NCI-H82 (cell line): ENCODE measurements at regions not wholly inside any gene's neighbourhood (a gene's known extent, or its start where the extent isn't known, plus 50 kb on each side); places are given as distances from the start of the nearest gene placed in this dataset.

Experiments
- DNase-seq: peaks from one replicate; lab custom pipeline; 2025; lab: John Stamatoyannopoulos, UW

DNA sequence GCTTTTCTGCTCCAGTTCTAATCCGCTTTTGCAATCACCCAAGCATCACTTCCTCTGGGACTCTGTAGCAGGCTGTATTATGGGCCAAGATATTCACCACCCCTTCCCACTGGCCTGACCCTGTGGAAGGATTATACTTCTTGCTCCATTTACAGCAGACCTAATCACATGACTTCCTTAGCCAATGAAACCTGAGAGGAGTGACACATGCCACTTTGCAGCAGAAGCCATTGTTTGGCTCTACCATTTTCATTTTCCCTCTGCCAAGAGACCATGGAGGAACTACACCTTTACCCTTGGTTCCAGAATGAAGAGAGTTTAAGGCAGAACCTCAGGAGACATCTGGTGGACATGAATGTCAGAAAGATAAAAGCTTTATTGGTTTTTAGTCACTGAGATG is 134.9 kb upstream of the HSD17B12 start:
- peak; percentile 5 for DNase-seq

DNA sequence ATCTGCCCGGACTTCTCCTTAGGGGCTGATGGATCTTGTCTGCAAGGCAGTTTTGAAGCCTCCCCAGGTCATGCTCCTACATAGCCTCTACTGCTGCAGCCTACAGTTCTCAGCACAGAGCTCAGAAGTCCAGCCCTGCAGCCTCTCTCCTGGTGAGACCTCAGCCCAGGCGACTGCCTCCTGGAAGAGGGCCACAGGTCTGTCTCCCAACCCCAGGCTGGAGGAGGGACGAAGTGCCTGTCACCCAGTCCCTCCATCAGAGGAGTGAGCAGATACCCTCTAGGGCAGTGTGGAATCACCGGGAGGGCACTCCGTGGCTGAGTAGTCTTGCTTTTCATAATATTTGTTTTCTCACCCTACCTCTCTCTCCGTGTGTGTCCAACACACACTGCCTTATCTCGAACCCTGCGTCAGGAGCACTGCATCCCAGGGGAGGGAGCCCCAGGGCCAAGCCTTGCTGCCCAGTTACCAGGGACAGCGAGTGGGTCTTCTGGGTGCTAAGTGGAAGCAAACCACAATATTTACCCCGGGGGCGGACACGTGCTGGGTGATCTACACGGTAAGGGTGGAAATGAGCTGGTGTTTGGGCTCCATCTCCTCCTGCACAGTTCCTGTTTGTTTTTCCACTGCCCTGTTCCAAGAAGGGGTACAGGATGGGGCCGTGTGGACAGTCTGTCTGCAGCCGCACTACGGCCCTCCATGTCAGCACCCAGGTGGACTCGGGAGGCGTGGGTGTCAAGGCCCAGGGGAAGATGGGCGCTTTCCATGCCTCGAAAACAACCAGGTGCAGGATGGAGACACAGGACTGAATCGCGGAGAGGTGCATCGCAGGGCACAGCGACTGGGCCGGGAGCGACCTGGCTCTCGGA is 133.7 kb upstream of the HSD17B12 start:
- DNase-seq, result no peak

DNA sequence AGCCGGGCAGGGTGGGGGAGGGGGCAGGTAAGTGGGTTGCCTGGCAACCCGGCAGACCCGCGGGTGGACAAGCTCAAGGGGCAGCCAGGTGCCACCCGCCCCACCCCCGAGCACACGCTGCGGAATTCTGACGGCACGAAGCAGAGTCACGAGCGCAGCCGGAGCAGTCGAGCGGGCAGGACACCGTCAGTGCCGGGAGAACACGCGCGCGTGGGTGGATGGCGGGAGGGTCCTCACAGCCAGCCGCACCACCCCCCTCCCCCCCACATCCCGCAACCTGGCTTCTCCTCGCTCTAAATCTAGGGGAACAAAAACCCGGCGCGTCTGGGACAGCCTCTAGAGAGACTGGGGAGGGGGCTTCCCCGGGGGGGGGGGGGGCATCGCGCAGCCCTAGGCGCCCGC is 133.1 kb upstream of the HSD17B12 start:
- no peak for DNase-seq

DNA sequence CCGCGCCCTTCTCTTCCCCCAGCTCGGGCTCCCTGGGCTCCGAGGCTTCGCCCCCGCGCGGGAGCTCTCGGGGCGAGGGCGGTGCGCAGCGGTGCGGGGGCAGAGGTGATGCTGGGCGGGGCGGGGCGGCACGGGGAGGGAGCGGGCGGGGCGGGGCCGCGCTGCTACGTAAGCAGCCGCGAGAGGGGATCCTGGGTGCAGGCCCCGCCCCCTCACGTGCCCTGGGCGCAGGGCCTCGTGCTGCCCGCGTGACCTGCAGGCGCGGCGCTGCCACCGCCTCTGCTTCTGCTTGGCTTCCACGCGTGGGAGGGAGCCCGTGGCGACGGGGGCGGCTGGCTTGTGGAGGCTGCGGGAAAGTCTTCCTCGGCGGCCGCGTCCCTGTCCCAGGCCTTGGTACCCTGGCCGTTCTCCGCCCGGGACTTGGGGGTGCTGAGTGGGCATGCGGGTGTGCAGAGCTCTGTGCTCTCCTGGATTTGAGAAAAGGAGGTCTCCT is 132.6 kb upstream of the HSD17B12 start:
- DNase-seq, result no peak

DNA sequence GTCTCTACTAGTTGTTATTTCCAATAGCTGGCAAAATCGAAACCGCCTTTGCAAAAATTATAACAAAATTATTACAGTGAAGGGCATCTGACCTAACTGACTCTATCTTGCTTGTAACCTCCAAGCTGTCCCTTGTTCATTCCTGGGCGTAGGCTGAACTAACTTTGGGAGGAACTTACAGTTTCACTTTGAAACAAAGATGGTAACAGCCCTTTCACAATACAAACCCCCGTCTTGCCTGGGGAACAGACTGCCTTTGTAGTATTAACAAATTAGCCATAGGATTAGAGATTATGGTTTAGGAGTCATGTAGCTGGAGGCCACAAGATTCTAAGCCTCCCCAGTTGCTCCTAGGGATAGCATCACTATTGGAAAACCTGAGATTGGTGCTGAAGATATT is 131.6 kb upstream of the HSD17B12 start:
- DNase-seq, result peak; percentile 80

DNA sequence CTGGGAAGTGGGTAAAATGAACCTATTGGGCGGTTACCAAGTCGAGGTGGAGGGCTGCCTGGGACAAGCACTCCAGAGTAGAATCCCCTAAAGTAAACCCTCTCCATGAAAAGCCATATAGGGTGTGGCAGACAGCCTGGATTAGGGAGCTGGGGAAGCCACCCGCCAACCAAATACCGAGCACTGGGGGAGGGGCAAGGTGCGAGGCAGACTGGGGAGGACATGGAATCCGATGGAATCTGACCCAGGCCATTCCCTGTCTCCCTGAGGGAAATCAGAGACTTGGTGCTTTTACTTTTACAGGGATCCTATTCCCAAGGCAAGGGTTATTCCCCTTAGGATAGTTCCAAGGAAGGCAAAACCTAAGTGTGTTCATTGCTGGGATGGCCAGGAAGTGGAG is 130.9 kb upstream of the HSD17B12 start:
- no peak for DNase-seq

DNA sequence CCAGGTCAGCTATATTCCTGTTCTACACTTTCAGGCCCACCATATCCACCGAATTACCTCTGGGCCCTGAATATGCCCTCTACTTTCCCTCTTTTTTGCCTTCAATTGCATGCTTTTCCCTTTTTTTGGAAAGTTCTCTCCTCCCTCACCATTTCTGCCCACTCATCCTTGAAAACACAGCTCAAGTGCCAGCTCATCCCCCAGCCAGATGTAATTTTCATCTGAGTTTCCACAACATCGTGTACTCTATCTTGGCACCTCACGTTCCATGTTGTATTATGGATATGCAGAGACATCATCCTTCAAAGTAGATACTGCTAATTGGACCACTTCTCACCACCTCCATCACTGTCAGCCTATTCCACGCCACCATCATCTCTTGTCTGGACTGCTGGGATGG is 129.8 kb upstream of the HSD17B12 start:
- no peak for DNase-seq

DNA sequence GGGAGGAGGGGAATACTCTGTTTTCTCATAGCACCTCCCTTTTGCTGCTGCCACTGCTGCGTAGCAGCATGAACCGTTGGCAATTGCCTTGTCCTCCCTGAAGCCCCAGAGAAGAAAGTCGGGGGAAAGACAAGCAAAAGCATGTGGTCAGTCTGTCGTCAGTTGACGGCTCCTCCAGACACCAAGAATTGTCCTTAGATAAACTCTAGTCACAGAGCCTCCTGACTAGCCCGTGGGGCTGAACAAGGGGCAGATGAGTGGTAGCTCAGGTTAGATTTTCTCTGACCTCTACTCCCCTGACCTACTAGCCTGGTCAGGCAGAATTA is 126.4 kb upstream of the HSD17B12 start:
- DNase-seq, result no peak

DNA sequence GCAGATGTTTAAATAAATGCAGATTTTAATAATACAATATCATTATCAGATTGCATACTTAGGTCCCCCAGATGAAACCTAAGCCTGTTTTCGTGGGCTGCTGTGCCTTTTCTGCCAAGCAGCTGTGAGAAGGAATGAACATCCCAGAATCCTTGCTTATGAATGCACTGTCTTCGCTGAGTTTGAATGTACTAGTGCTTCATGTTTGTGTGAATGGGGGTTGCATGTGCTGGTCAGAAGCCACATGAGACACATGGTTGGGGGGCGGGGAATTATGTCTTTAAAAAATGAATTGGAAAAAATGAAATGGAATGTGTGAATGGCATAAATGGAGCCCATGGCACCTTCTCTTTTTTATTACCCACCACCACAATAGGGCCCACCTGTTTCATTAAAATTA is 125.4 kb upstream of the HSD17B12 start:
- DNase-seq, result no peak

DNA sequence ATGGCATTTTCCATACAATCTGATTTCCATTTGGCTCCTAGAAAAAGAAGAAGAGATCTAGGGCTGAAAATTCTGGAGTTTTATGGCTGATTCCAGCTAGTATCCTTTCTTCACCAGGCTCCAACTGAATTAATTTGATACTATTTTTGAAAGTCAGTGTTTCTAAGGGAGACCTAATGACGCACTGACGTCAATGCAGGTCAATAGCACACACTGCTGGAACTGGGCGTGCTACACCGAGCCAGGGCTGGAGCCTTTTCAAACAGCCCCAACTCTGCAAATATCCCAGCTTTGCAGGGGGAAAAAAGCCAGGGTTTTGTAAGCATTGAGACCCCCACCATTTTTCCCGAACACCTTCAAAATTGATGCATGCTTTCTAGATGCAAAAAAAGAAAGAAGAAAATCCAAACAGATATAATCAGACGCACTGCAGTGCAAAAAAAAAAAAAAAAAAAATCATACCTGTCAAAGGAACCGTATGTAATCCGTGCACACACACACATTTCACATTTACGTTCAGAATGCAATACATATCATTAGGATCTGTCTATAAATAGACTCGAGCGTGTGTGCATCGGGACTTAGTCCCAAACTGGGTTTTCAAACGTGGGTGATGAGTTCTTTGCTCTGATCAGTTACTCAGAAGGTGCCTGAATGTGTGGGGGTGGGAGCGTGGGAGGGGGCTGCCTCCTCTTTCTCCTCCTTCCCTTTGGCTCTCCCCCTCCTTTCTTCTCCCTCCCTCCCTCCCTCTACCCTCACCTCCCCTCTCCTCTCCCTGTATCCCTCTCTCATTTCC is 124.5 kb upstream of the HSD17B12 start:
- DNase-seq, result no peak

DNA sequence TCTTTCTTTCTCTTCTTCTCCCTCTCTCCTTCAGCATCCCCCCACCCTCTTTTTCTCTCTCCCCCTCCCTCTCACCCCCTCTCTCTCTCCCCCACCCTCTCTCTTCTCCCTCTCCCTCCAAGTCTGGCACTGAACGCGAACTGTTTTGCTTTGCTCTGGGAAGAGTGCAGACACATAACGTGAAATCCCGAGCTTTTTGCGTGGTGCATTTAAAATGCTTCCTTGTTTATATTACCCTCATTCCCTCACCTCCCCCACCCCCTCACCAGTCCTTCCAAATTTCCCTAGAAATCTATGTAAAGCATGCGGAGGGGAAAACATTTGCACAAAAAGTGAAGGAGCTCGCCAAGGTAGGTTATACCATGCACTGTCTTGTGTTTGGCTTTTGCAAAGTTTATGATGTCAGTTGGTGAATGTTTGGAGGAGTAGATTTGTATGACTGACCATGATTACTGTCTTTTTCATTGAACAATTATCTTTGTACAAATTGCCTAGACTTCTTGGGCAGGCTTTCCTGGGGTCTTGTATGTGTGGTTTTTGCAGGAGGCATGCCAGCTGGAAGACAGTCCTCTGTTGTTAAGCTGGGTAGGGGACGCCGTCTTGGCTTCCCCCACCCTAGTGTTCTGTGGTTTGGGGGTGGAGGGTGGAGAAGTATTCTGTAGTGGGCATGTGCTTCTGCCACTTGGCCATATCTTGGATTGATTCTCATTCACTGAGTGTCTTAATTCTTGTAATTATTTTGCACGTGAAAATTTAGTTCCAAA is 123.7 kb upstream of the HSD17B12 start:
- DNase-seq, result no peak

DNA sequence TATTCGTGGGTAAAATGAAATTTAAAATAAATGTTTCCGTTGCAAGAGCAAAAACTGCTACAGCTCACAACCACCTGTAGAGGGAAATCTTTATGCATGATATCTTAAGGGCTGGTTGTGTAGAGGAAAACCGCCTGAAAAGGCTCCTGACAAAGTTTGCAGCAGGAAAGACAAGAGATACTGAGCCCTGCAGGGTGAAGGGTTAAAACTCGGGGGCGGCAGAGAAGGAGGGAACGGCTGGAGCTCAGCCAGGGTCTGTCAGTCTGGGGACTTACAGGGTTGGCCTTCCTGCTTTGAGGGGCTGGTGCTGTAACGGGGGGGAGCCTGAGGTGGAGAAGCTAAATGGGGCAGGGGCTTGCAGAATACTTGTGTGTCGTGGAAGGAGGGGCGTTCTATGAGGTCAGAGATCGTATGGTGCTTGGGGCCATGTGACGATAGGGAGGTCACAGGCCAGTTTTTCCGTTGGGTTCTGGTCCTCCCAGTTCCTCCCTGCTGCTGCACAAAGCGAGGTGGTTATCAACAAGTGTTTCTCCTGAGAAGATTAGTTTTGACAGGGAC is 122.9 kb upstream of the HSD17B12 start:
- no peak for DNase-seq

DNA sequence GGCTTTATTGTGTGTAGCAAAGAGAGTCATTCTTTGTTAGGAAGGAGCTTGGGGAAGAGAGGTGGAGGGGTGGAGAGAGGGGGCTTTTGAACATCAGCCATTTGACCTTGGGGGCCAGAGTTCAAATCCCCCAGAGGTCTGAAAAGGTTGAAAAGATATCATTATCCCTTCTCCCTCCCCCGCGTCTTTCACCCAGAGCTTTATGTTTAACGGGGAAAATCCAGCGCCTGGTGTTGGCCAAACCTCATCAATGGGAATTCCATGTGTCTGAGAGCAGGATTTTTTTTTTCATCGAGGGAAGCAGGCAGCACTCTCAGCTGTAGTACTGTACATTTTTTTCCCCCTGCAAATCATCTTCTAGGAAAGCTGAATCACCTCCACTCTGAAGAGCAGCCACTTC is 122.4 kb upstream of the HSD17B12 start:
- no peak for DNase-seq

DNA sequence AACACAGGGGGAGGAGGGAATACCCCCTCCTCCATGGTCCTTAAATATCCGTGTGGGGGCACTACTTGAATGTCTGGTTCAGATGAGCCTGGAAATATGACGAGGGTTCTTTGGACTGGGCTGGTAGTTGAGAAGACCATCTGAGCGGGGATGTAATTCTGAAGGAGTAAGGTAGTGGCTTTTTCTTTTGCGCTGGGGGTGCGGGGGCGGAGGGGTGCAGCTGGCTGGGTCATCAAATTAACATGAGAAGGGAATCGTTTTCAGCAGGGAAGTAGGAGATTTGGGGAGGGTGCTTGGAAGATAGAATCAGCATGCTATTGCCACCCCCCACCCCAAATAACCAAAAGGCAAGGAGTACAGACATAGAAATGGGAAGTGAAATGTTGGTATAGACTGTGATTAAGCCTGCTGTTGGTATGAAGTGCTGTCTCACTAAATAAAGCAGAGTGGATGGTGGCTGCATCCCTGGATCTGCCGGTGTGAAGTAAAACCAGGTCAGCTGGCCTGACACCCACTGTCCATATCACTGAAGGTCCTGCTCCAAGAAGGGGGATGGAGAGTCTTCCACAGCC is 121.9 kb upstream of the HSD17B12 start:
- DNase-seq, result no peak

DNA sequence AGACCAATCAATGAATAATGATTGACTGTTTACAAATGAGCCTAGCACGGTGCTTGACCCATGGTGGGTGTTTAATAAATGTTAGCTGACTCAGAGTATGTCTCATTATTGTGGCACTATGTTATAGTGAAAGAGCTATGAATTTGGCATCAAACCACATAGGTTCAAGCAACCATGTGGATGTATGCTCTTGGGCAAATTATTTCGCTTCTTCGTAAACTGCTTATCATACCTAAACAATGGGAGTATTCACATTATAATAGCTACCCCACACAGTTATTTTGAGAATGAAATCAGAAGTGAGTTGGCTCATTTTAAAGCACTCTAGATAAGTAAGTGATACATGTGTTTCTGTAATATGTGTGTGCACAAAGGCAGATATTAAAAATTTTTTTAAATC is 118.7 kb upstream of the HSD17B12 start:
- no peak for DNase-seq

DNA sequence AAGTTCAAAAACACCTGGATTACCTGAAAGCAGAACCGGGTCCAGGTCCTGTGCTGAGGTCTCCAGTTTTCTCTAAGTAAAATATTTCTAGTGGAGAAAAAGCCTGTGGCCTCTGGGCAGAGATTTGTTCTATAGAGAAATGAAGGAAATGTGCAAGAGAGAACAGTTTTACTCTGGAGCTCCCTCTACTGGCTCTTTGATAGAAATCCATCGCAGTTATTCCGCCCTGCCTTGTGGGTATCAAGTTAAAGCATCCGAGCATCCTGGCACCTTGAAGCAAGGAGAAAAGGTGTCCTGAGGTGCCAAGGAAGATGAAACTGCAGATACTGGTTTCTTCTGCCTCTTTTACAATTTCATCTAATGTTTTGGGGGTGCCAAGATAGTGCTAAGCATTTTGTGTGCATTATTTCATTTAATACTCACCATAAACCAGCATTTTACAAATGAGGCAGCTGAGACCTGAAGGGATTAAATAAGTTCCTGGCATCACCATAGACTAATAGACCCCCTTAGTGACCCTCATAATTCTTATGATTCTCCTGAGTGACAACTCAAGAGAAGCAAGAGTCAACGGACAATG is 113.1 kb upstream of the HSD17B12 start:
- peak; percentile 77 for DNase-seq

DNA sequence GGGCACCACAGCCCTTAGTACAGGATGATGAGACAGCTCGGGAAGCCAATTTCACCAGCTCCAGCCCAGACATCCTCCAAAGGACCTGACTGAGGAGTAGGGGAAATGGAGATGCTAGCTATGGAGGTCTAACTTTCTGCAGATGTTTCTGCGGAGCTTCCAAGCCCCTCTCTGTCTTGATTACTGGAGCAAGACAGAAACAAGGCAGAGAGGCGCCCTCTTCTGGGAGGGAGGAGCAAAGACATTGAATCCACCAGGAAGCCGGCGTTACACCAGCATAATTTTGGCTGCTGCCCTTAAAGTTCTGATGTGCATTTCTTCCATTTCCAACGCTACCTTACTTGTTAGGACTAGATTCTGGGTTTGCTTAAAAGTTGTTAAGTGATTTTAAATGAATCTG is 107.3 kb upstream of the HSD17B12 start:
- DNase-seq, result peak; percentile 80

DNA sequence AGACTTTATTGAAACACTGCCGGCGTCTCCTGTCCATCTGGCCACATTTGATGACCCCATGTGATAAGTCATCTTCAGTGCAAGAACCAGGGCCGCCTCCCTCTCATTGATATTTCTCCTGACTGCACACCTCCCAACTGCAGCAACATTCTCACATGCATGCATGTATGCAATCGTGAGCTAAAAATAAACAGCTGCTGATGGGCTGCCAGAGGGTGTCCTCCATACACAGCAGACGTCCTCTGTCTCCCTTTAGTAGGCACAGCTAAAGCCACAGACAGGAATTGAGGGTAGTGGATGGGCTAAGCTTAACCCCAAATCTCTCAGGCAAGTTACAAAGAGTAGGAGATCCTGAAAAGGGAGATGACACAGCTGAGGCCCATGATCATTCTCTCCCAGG is 106.7 kb upstream of the HSD17B12 start:
- DNase-seq, result no peak

DNA sequence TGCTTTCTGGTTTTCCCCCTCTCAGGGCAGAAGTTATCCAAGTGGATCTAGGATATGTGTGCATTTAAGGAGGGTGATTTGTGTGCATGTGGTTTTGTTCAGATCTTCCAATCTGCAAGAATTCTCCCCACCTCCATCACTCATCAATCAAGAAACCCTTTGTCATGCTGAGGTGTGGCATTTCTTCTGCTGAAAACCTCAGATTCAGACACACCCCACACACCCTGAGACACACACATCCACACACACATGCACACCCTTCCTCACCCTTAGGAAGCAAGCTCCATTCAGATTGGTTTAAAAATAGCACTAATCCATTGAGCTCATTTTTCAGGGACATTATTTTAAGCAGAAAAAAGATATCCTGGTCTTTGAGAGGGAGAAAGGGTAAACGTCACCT is 106.1 kb upstream of the HSD17B12 start:
- DNase-seq, result no peak

DNA sequence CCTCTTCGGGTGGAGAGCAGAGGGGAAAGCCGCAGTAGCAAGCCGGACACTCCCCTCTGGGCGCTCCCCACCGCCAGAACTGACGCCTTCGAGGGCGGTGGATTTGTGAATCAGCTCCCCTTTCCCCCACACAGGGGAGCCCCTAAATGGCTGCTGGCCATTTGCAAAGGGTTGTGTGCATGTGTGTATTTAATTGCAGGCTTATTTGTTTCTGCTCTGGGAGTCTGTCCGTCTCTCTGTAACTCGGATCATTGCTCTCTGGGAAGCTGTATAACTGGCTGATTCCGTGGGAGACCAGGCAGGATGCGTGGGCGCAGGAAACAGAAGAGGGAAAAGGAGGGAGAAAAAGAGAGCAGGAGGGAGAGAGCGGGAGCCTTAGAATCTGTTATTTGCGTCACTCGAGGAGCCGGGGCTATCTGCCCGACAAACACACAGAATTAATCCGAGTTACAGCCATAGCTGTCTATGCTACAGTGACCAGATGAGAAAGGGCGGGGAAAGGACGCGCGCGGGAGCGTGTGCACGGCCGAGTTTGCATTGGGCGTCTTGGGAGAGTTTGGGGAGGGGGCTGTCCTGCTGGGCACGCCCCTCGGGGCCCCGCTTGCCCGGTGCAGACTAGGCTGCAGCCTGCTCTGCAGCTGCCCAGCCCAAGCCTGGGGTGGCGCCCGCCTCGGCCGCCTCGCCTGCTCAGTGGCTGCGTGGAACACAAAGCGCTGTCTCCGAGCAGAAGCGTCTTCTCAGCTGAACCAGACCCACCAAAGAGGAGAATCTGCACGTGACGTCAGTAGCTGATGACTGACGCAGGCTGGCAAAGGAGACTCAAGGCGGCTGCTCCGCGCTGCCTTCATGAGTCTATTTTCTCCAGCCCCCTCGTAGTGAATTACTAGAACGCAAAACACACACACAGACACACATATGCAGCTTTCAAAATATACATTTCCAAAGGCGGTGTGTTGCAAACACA is 105.3 kb upstream of the HSD17B12 start:
- DNase-seq, result peak; percentile 79
